ENCODE measurements at regions not wholly inside any gene's neighbourhood (a gene's known extent, or its start where the extent isn't known, plus 50 kb on each side); places are given as distances from the start of the nearest gene placed in this dataset.
"Not testable (repeated sequence)": the region's sequence is repeated elsewhere in the genome, so short reads cannot be mapped to it uniquely, and the experiment has no call there.

GRCh38 chr12:127600211-127600610 is 666.8 kb upstream of the TMEM132C start:
- Histone ChIP-seq H3K27ac (ENCODE audit: low read length) (no peak overlapping the region), H3K4me3 (ENCODE audit: low read depth in 1 of 2, low read length in 2 of 2) (no peak overlapping the region), H3K9me3 (ENCODE audit: control insufficient read depth in 1 of 2, low read length in 2 of 2) (no peaks in the 10 kb centered on the region), H3K36me3 (ENCODE audit: control insufficient read depth in 1 of 2, insufficient read depth in 2 of 2, low read length in 2 of 2) (no peaks in the 10 kb centered on the region), H3K27me3 (ENCODE audit: low read depth, low read length) (no peaks in the 10 kb centered on the region), H3K4me1 (ENCODE audit: control insufficient read depth in 1 of 2, insufficient read depth in 2 of 2, low read length in 2 of 2) (no peaks in the 10 kb centered on the region)

- H3K4me3 ChIP-seq (ENCODE audit: low read depth in 1 of 2, low read length in 2 of 2) = no peak overlapping the region
- H3K4me1 ChIP-seq (ENCODE audit: control insufficient read depth in 1 of 2, insufficient read depth in 2 of 2, low read length in 2 of 2) = no peaks in the 10 kb centered on the region
- no peak overlapping the region for H3K27ac ChIP-seq (ENCODE audit: low read length)
- peaks cover 0 to 3% of the 10 kb centered on the region in 2 donors for H3K9me3 ChIP-seq (ENCODE audit: control insufficient read depth in 1 of 2, low read length in 2 of 2)
- H3K27me3 ChIP-seq (ENCODE audit: low read depth, low read length) = no peaks in the 10 kb centered on the region
- H3K36me3 ChIP-seq (ENCODE audit: control insufficient read depth in 1 of 2, insufficient read depth in 2 of 2, low read length in 2 of 2) = no peaks in the 10 kb centered on the region
Measured at GRCh38 chr12:127606476-127607015, 660.4 kb upstream of the TMEM132C start.

GRCh38 chr12:127607146-127607725 is 659.7 kb upstream of the TMEM132C start:
- Histone ChIP-seq H3K27me3 (ENCODE audit: low read depth, low read length) (no peaks in the 10 kb centered on the region), H3K9me3 (ENCODE audit: control insufficient read depth in 1 of 2, low read length in 2 of 2) (peaks cover 0 to 3% of the 10 kb centered on the region in 2 donors), H3K4me1 (ENCODE audit: control insufficient read depth in 1 of 2, insufficient read depth in 2 of 2, low read length in 2 of 2) (no peaks in the 10 kb centered on the region), H3K27ac (ENCODE audit: low read length) (no peak overlapping the region), H3K36me3 (ENCODE audit: control insufficient read depth in 1 of 2, insufficient read depth in 2 of 2, low read length in 2 of 2) (no peaks in the 10 kb centered on the region), H3K4me3 (ENCODE audit: low read depth in 1 of 2, low read length in 2 of 2) (no peak overlapping the region)

GRCh38 chr12:127608359-127608758 is 658.6 kb upstream of the TMEM132C start:
- not testable (repeated sequence) for H3K4me1 ChIP-seq (ENCODE audit: control insufficient read depth in 1 of 2, insufficient read depth in 2 of 2, low read length in 2 of 2); H3K36me3 ChIP-seq (ENCODE audit: control insufficient read depth in 1 of 2, insufficient read depth in 2 of 2, low read length in 2 of 2); H3K27me3 ChIP-seq (ENCODE audit: low read depth, low read length); H3K27ac ChIP-seq (ENCODE audit: low read length); H3K9me3 ChIP-seq (ENCODE audit: control insufficient read depth in 1 of 2, low read length in 2 of 2); H3K4me3 ChIP-seq (ENCODE audit: low read depth in 1 of 2, low read length in 2 of 2)

- no peaks in the 10 kb centered on the region for H3K4me1 ChIP-seq (ENCODE audit: control insufficient read depth in 1 of 2, insufficient read depth in 2 of 2, low read length in 2 of 2)
- H3K4me3 ChIP-seq (ENCODE audit: low read depth in 1 of 2, low read length in 2 of 2) = no peak overlapping the region
- H3K27ac ChIP-seq (ENCODE audit: low read length) = no peak overlapping the region
- no peaks in the 10 kb centered on the region for H3K36me3 ChIP-seq (ENCODE audit: control insufficient read depth in 1 of 2, insufficient read depth in 2 of 2, low read length in 2 of 2)
- H3K9me3 ChIP-seq (ENCODE audit: control insufficient read depth in 1 of 2, low read length in 2 of 2) = peaks cover 0 to 3% of the 10 kb centered on the region in 2 donors
- no peaks in the 10 kb centered on the region for H3K27me3 ChIP-seq (ENCODE audit: low read depth, low read length)
Measured at GRCh38 chr12:127613056-127613455, 653.9 kb upstream of the TMEM132C start.

GRCh38 chr12:127619869-127620734 is 646.9 kb upstream of the TMEM132C start:
- Histone ChIP-seq H3K27me3 (ENCODE audit: low read depth, low read length) (no peaks in the 10 kb centered on the region), H3K27ac (ENCODE audit: low read length) (no peak overlapping the region), H3K4me1 (ENCODE audit: control insufficient read depth in 1 of 2, insufficient read depth in 2 of 2, low read length in 2 of 2) (no peaks in the 10 kb centered on the region), H3K4me3 (ENCODE audit: low read depth in 1 of 2, low read length in 2 of 2) (no peak overlapping the region), H3K9me3 (ENCODE audit: control insufficient read depth in 1 of 2, low read length in 2 of 2) (no peaks in the 10 kb centered on the region), H3K36me3 (ENCODE audit: control insufficient read depth in 1 of 2, insufficient read depth in 2 of 2, low read length in 2 of 2) (no peaks in the 10 kb centered on the region)

GRCh38 chr12:127620735-127621355 is 646.1 kb upstream of the TMEM132C start:
- no peaks in the 10 kb centered on the region for H3K4me1 ChIP-seq (ENCODE audit: control insufficient read depth in 1 of 2, insufficient read depth in 2 of 2, low read length in 2 of 2)
- H3K4me3 ChIP-seq (ENCODE audit: low read depth in 1 of 2, low read length in 2 of 2) = no peak overlapping the region
- no peak overlapping the region for H3K27ac ChIP-seq (ENCODE audit: low read length)
- H3K9me3 ChIP-seq (ENCODE audit: control insufficient read depth in 1 of 2, low read length in 2 of 2) = no peaks in the 10 kb centered on the region
- no peaks in the 10 kb centered on the region for H3K36me3 ChIP-seq (ENCODE audit: control insufficient read depth in 1 of 2, insufficient read depth in 2 of 2, low read length in 2 of 2)
- no peaks in the 10 kb centered on the region for H3K27me3 ChIP-seq (ENCODE audit: low read depth, low read length)

- no peaks in the 10 kb centered on the region for H3K9me3 ChIP-seq (ENCODE audit: control insufficient read depth in 1 of 2, low read length in 2 of 2)
- no peak overlapping the region for H3K27ac ChIP-seq (ENCODE audit: low read length)
- no peaks in the 10 kb centered on the region for H3K36me3 ChIP-seq (ENCODE audit: control insufficient read depth in 1 of 2, insufficient read depth in 2 of 2, low read length in 2 of 2)
- no peaks in the 10 kb centered on the region for H3K27me3 ChIP-seq (ENCODE audit: low read depth, low read length)
- no peak overlapping the region for H3K4me3 ChIP-seq (ENCODE audit: low read depth in 1 of 2, low read length in 2 of 2)
- no peaks in the 10 kb centered on the region for H3K4me1 ChIP-seq (ENCODE audit: control insufficient read depth in 1 of 2, insufficient read depth in 2 of 2, low read length in 2 of 2)
Measured at GRCh38 chr12:127621366-127621765, 645.6 kb upstream of the TMEM132C start.

- Histone ChIP-seq H3K4me1 (ENCODE audit: control insufficient read depth in 1 of 2, insufficient read depth in 2 of 2, low read length in 2 of 2) (no peaks in the 10 kb centered on the region), H3K27ac (ENCODE audit: low read length) (no peak overlapping the region), H3K27me3 (ENCODE audit: low read depth, low read length) (peaks cover 4% of the 10 kb centered on the region), H3K36me3 (ENCODE audit: control insufficient read depth in 1 of 2, insufficient read depth in 2 of 2, low read length in 2 of 2) (no peaks in the 10 kb centered on the region), H3K4me3 (ENCODE audit: low read depth in 1 of 2, low read length in 2 of 2) (no peak overlapping the region), H3K9me3 (ENCODE audit: control insufficient read depth in 1 of 2, low read length in 2 of 2) (no peaks in the 10 kb centered on the region)
Measured at GRCh38 chr12:127623362-127623761, 643.6 kb upstream of the TMEM132C start.

- Histone ChIP-seq H3K4me3 (ENCODE audit: low read depth in 1 of 2, low read length in 2 of 2) (no peak overlapping the region), H3K4me1 (ENCODE audit: control insufficient read depth in 1 of 2, insufficient read depth in 2 of 2, low read length in 2 of 2) (no peaks in the 10 kb centered on the region), H3K36me3 (ENCODE audit: control insufficient read depth in 1 of 2, insufficient read depth in 2 of 2, low read length in 2 of 2) (no peaks in the 10 kb centered on the region), H3K27me3 (ENCODE audit: low read depth, low read length) (peaks cover 4% of the 10 kb centered on the region), H3K27ac (ENCODE audit: low read length) (no peak overlapping the region), H3K9me3 (ENCODE audit: control insufficient read depth in 1 of 2, low read length in 2 of 2) (no peaks in the 10 kb centered on the region)
Measured at GRCh38 chr12:127625176-127625771, 641.7 kb upstream of the TMEM132C start.

GRCh38 chr12:127628645-127629044 is 638.3 kb upstream of the TMEM132C start:
- Histone ChIP-seq H3K4me1 (ENCODE audit: control insufficient read depth in 1 of 2, insufficient read depth in 2 of 2, low read length in 2 of 2) (no peaks in the 10 kb centered on the region), H3K27me3 (ENCODE audit: low read depth, low read length) (peaks cover 4% of the 10 kb centered on the region), H3K4me3 (ENCODE audit: low read depth in 1 of 2, low read length in 2 of 2) (no peak overlapping the region), H3K36me3 (ENCODE audit: control insufficient read depth in 1 of 2, insufficient read depth in 2 of 2, low read length in 2 of 2) (no peaks in the 10 kb centered on the region), H3K9me3 (ENCODE audit: control insufficient read depth in 1 of 2, low read length in 2 of 2) (no peaks in the 10 kb centered on the region), H3K27ac (ENCODE audit: low read length) (no peak overlapping the region)

Data from muscle layer of duodenum (tissue), 2 donors.